HEK293 (cell line): ENCODE measurements at regions not wholly inside any gene's neighbourhood (a gene's known extent, or its start where the extent isn't known, plus 50 kb on each side); places are given as distances from the start of the nearest gene placed in this dataset.

Experiments used
- CTCF ChIA-PET: fragments of 350-600 bp; formaldehyde crosslinking; extraction: SDS; loops from one replicate; lab custom pipeline; 2021; ENCODE audit warnings: antibody characterized with exemption; lab: Yijun Ruan, JAX
- POLR2A ChIA-PET: fragments of 300-600 bp; formaldehyde crosslinking; extraction: SDS; loops from one replicate; lab custom pipeline; 2020; ENCODE audit warnings: antibody characterized with exemption, inconsistent platforms; lab: Yijun Ruan, JAX
- H3K27ac ChIP-seq: fragments of 200-500 bp; sonication (Bioruptor generic); 2 replicates; pipeline ENCODE4 v1.5.1; 2014; ENCODE audit warnings: low read depth, low read length, control low read depth, inconsistent platforms; ENCODE audit errors: extremely low read depth
- H3K36me3 ChIP-seq, 2 experiments: fragments of 200-500 bp in 1 of 2; sonication (Bioruptor generic) in 1 of 2; 1 replicate in 1 of 2; 2 replicates in 1 of 2; pipeline ENCODE4 v1.5.1; 2014 to 2017; ENCODE audit warnings: inconsistent platforms in 2 of 2, low read length in 2 of 2; ENCODE audit not compliant: control insufficient read depth in 2 of 2, insufficient read depth in 1 of 2
- H3K4me1 ChIP-seq: fragments of 200-500 bp; sonication (Bioruptor generic); 2 replicates; pipeline ENCODE4 v1.5.1; 2014; ENCODE audit warnings: mild to moderate bottlenecking, low read length, inconsistent platforms; ENCODE audit not compliant: control insufficient read depth, insufficient read depth
- H3K4me3 ChIP-seq: 2 replicates; pipeline ENCODE4 v1.5.1; 2011; ENCODE audit warnings: low read depth, mild to moderate bottlenecking, control low read depth, low read length, moderate library complexity
- H3K9me3 ChIP-seq: fragments of 200-500 bp; sonication (Bioruptor generic); 2 replicates; pipeline ENCODE4 v1.5.1; 2014; ENCODE audit warnings: low read depth, low read length, inconsistent platforms; ENCODE audit not compliant: control insufficient read depth, insufficient read depth
- GLIS2 ChIP-seq: fragments of 450-650 bp; formaldehyde crosslinking; IDR thresholded peaks from 2 replicates; pipeline ENCODE4 v1.5.1; 2016; ENCODE audit warnings: missing biosample characterization, missing genetic modification characterization
- KLF7 ChIP-seq: fragments of 450-650 bp; formaldehyde crosslinking; IDR thresholded peaks from 2 replicates; pipeline ENCODE4 v1.5.1; 2016; ENCODE audit warnings: missing biosample characterization, missing genetic modification characterization, borderline replicate concordance
- SCRT2 ChIP-seq: fragments of 450-650 bp; formaldehyde crosslinking; IDR thresholded peaks from 2 replicates; pipeline ENCODE4 v1.5.1; 2016; ENCODE audit warnings: missing biosample characterization, missing genetic modification characterization
- ZBTB21 ChIP-seq: fragments of 450-650 bp; formaldehyde crosslinking; IDR thresholded peaks from 2 replicates; pipeline ENCODE4 v1.5.1; 2017; ENCODE audit warnings: missing biosample characterization, missing genetic modification characterization
- ZFP3 ChIP-seq: fragments of 450-650 bp; formaldehyde crosslinking; IDR thresholded peaks from 2 replicates; pipeline ENCODE4 v1.5.1; 2016; ENCODE audit warnings: low read depth, missing biosample characterization, missing genetic modification characterization
- ZNF202 ChIP-seq: fragments of 450-650 bp; formaldehyde crosslinking; IDR thresholded peaks from 2 replicates; pipeline ENCODE4 v1.5.1; 2016; ENCODE audit warnings: missing biosample characterization, missing genetic modification characterization, borderline replicate concordance
- ZNF221 ChIP-seq: fragments of 450-650 bp; formaldehyde crosslinking; IDR thresholded peaks from 2 replicates; pipeline ENCODE4 v1.5.1; 2017; ENCODE audit warnings: missing biosample characterization, missing genetic modification characterization, borderline replicate concordance
- ZNF239 ChIP-seq: fragments of 450-650 bp; formaldehyde crosslinking; IDR thresholded peaks from 2 replicates; pipeline ENCODE4 v1.5.1; 2016; ENCODE audit warnings: missing biosample characterization, missing genetic modification characterization
- ZNF24 ChIP-seq: fragments of 450-650 bp; formaldehyde crosslinking; IDR thresholded peaks from 2 replicates; pipeline ENCODE4 v1.5.1; 2016; ENCODE audit warnings: missing biosample characterization, missing genetic modification characterization
- ZNF354C ChIP-seq: fragments of 450-650 bp; formaldehyde crosslinking; IDR thresholded peaks from 2 replicates; pipeline ENCODE4 v1.5.1; 2016; ENCODE audit warnings: missing biosample characterization, missing genetic modification characterization, low read depth, borderline replicate concordance
- ZNF37A ChIP-seq: fragments of 450-650 bp; IDR thresholded peaks from 2 replicates; pipeline ENCODE4 v1.5.1; 2018; ENCODE audit warnings: missing biosample characterization, missing genetic modification characterization
- ZNF391 ChIP-seq: fragments of 450-650 bp; formaldehyde crosslinking; IDR thresholded peaks from 2 replicates; pipeline ENCODE4 v1.5.1; 2016; ENCODE audit warnings: low read depth, missing biosample characterization, missing genetic modification characterization, borderline replicate concordance
- ZNF501 ChIP-seq: fragments of 450-650 bp; formaldehyde crosslinking; IDR thresholded peaks from 2 replicates; pipeline ENCODE4 v1.5.1; 2016; ENCODE audit warnings: missing biosample characterization, missing genetic modification characterization
- ZNF510 ChIP-seq: fragments of 450-650 bp; formaldehyde crosslinking; IDR thresholded peaks from 2 replicates; pipeline ENCODE4 v1.5.1; 2018; ENCODE audit warnings: mild to moderate bottlenecking, missing genetic modification characterization, missing biosample characterization; ENCODE audit not compliant: insufficient replicate concordance
- ZNF654 ChIP-seq: fragments of 450-650 bp; formaldehyde crosslinking; IDR thresholded peaks from 2 replicates; pipeline ENCODE4 v1.5.1; 2016; ENCODE audit warnings: low read depth, missing biosample characterization, missing genetic modification characterization
- ZNF707 ChIP-seq: fragments of 450-650 bp; formaldehyde crosslinking; IDR thresholded peaks from 2 replicates; pipeline ENCODE4 v1.5.1; 2016; ENCODE audit warnings: missing biosample characterization, missing genetic modification characterization
- TF ChIP-seq, protein P1 (sequence below): fragments of 450-650 bp; formaldehyde crosslinking; conservative IDR thresholded peaks from 2 replicates; pipeline ENCODE4 v1.5.1; 2016; ENCODE audit warnings: low read depth, missing biosample characterization, missing genetic modification characterization
- TF ChIP-seq, protein P2 (sequence below): fragments of 450-650 bp; formaldehyde crosslinking; IDR thresholded peaks from 2 replicates; pipeline ENCODE4 v1.5.1; 2017; ENCODE audit warnings: missing biosample characterization, mild to moderate bottlenecking, missing genetic modification characterization, moderate library complexity
- TF ChIP-seq, protein P3 (sequence below): fragments of 450-650 bp; formaldehyde crosslinking; IDR thresholded peaks from 2 replicates; pipeline ENCODE4 v1.5.1; 2017; ENCODE audit warnings: missing biosample characterization, missing genetic modification characterization
- TF ChIP-seq, protein P4 (sequence below): fragments of 450-650 bp; formaldehyde crosslinking; IDR thresholded peaks from 2 replicates; pipeline ENCODE4 v1.5.1; 2017; ENCODE audit warnings: missing biosample characterization, missing genetic modification characterization
- TF ChIP-seq, protein P5 (sequence below): fragments of 450-650 bp; IDR thresholded peaks from 2 replicates; pipeline ENCODE4 v1.5.1; 2018; ENCODE audit warnings: missing biosample characterization, missing genetic modification characterization

DNA sequence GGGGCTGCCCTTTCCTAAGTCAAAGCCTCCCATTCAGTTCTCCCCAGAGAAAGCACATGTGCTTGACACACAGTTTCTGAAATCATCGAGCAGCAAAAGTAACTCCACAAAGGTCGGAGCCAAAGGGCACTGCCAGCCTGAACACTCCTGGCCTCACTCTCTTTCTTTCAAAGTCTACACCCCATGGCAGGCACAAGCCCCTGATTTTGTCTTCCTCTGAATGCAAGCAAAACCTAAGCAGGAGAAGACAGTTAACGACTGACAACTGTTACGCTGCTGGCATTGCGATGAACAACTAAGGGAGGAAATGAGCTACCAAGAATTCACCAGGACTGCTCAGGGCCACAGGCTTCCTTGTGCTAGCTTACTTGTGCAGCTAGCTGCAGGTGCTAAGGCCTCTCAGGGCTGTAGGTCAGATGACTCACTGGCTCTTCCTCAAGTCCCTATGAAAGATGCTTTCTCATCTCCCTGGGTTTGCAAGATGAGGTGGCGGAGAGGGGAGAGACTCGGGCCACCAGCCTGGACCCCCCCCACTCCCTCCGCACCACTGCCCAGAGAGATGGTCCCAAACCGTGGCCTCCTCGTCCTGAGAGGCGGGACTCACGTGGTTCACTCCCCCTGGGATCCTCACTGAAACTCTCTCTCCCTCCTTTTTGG, 208.2 kb downstream of the DLL1 start:
- POLR2A ChIA-PET = no interaction called here
- Histone ChIP-seq H3K4me3 (no peak overlapping the region), H3K36me3 (no peaks in the 10 kb centered on the region), H3K4me1 (no peaks in the 10 kb centered on the region), H3K27ac (no peak overlapping the region), H3K9me3 (no peaks in the 10 kb centered on the region)
- CTCF ChIA-PET = no interaction called here
- no peak for TF ChIP-seq ZNF24 (tag by site-specific recombination)
- TF ChIP-seq, protein P1, sequence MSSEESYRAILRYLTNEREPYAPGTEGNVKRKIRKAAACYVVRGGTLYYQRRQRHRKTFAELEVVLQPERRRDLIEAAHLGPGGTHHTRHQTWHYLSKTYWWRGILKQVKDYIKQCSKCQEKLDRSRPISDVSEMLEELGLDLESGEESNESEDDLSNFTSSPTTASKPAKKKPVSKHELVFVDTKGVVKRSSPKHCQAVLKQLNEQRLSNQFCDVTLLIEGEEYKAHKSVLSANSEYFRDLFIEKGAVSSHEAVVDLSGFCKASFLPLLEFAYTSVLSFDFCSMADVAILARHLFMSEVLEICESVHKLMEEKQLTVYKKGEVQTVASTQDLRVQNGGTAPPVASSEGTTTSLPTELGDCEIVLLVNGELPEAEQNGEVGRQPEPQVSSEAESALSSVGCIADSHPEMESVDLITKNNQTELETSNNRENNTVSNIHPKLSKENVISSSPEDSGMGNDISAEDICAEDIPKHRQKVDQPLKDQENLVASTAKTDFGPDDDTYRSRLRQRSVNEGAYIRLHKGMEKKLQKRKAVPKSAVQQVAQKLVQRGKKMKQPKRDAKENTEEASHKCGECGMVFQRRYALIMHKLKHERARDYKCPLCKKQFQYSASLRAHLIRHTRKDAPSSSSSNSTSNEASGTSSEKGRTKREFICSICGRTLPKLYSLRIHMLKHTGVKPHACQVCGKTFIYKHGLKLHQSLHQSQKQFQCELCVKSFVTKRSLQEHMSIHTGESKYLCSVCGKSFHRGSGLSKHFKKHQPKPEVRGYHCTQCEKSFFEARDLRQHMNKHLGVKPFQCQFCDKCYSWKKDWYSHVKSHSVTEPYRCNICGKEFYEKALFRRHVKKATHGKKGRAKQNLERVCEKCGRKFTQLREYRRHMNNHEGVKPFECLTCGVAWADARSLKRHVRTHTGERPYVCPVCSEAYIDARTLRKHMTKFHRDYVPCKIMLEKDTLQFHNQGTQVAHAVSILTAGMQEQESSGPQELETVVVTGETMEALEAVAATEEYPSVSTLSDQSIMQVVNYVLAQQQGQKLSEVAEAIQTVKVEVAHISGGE (tag by site-specific recombination) = no peak
- no peak for TF ChIP-seq ZNF221 (tag by site-specific recombination)
- TF ChIP-seq ZNF37A (tag by site-specific recombination) = no peak
- TF ChIP-seq, protein P2, sequence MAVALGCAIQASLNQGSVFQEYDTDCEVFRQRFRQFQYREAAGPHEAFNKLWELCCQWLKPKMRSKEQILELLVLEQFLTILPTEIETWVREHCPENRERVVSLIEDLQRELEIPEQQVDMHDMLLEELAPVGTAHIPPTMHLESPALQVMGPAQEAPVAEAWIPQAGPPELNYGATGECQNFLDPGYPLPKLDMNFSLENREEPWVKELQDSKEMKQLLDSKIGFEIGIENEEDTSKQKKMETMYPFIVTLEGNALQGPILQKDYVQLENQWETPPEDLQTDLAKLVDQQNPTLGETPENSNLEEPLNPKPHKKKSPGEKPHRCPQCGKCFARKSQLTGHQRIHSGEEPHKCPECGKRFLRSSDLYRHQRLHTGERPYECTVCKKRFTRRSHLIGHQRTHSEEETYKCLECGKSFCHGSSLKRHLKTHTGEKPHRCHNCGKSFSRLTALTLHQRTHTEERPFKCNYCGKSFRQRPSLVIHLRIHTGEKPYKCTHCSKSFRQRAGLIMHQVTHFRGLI (tag by site-specific recombination) = no peak
- TF ChIP-seq, protein P3, sequence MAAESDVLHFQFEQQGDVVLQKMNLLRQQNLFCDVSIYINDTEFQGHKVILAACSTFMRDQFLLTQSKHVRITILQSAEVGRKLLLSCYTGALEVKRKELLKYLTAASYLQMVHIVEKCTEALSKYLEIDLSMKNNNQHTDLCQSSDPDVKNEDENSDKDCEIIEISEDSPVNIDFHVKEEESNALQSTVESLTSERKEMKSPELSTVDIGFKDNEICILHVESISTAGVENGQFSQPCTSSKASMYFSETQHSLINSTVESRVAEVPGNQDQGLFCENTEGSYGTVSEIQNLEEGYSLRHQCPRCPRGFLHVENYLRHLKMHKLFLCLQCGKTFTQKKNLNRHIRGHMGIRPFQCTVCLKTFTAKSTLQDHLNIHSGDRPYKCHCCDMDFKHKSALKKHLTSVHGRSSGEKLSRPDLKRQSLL (tag by site-specific recombination) = no peak
- TF ChIP-seq ZNF707 = no peak
- TF ChIP-seq ZNF354C (tag by site-specific recombination) = no peak
- TF ChIP-seq ZNF202 = no peak
- no peak for TF ChIP-seq ZFP3 (tag by site-specific recombination)
- no peak for TF ChIP-seq GLIS2 (tag by site-specific recombination)
- no peak for TF ChIP-seq ZNF239 (tag by site-specific recombination)

DNA sequence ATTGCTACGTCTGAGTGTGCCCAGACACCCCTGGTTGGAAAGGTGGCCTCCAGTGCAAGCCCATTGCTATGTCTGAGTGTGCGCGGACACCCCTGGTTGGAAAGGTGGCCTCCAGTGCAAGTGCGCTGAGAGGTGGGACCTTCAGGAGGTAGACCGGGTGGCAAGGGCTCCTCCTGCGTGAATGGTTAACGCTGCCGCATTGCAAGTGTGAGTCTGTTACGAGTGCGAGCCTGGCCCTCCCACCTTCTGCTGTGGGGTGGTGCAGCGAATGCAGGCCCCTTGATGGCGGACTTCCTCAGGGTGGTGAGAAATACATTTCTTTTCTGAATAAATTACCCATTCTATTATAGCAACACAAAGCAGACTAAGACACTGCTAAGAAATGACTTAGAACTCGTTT, 208.8 kb downstream of the DLL1 start:
- Histone ChIP-seq H3K4me3 (no peak overlapping the region), H3K9me3 (no peaks in the 10 kb centered on the region), H3K4me1 (no peaks in the 10 kb centered on the region), H3K36me3 (no peaks in the 10 kb centered on the region), H3K27ac (no peak overlapping the region)
- POLR2A ChIA-PET = no interaction called here
- TF ChIP-seq SCRT2 (tag by site-specific recombination) = peak; percentile 67; the same call in 1 of the 2 replicates
- no peak for TF ChIP-seq ZNF391
- no peak for TF ChIP-seq ZNF654 (tag by site-specific recombination)
- CTCF ChIA-PET = no interaction called here

DNA sequence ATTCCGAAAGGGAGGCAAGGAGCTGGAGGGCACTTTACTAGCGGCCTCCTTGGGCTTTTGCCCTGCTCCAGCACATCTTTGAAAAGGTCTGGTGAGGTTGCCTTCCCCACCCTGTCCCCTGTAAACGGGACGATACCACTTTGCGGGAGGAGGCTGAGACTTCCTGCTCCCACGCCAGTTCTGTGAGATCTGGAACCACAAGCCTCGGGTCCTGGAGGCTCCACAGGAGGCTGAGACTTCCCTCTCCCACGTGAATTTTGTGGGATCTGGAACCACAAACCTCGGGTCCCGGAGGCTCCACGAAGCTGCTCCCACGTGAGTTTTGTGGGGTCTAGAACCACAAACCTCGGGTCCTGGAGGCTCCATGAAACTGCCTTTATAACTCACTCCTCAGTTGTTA, 209.3 kb downstream of the DLL1 start:
- ChIA-PET CTCF (no interaction called here), POLR2A (no interaction called here)
- Histone ChIP-seq H3K27ac (no peak overlapping the region), H3K9me3 (no peaks in the 10 kb centered on the region), H3K4me3 (no peak overlapping the region), H3K36me3 (no peaks in the 10 kb centered on the region), H3K4me1 (no peaks in the 10 kb centered on the region)
- TF ChIP-seq KLF7 (tag by site-specific recombination) (no peak), ZNF501 (tag by site-specific recombination) (no peak), ZNF510 (tag by site-specific recombination) (no peak), ZBTB21 (tag by site-specific recombination) (no peak)
- TF ChIP-seq, protein P4, sequence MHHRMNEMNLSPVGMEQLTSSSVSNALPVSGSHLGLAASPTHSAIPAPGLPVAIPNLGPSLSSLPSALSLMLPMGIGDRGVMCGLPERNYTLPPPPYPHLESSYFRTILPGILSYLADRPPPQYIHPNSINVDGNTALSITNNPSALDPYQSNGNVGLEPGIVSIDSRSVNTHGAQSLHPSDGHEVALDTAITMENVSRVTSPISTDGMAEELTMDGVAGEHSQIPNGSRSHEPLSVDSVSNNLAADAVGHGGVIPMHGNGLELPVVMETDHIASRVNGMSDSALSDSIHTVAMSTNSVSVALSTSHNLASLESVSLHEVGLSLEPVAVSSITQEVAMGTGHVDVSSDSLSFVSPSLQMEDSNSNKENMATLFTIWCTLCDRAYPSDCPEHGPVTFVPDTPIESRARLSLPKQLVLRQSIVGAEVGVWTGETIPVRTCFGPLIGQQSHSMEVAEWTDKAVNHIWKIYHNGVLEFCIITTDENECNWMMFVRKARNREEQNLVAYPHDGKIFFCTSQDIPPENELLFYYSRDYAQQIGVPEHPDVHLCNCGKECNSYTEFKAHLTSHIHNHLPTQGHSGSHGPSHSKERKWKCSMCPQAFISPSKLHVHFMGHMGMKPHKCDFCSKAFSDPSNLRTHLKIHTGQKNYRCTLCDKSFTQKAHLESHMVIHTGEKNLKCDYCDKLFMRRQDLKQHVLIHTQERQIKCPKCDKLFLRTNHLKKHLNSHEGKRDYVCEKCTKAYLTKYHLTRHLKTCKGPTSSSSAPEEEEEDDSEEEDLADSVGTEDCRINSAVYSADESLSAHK (tag by site-specific recombination) = no peak
- TF ChIP-seq, protein P5, sequence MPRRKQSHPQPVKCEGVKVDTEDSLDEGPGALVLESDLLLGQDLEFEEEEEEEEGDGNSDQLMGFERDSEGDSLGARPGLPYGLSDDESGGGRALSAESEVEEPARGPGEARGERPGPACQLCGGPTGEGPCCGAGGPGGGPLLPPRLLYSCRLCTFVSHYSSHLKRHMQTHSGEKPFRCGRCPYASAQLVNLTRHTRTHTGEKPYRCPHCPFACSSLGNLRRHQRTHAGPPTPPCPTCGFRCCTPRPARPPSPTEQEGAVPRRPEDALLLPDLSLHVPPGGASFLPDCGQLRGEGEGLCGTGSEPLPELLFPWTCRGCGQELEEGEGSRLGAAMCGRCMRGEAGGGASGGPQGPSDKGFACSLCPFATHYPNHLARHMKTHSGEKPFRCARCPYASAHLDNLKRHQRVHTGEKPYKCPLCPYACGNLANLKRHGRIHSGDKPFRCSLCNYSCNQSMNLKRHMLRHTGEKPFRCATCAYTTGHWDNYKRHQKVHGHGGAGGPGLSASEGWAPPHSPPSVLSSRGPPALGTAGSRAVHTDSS (tag by site-specific recombination) = no peak
